NCI-H2081 treated with DMSO at 0.1 percent for 48 hours (cell line): ENCODE measurements at regions not wholly inside any gene's neighbourhood (a gene's known extent, or its start where the extent isn't known, plus 50 kb on each side); places are given as distances from the start of the nearest gene placed in this dataset.

Source experiments
- DNase-seq: peaks from one replicate; lab custom pipeline; 2025; lab: John Stamatoyannopoulos, UW

GRCh38 chr14:76664790-76665189 is 96.5 kb upstream of the VASH1 start:
- DNase-seq, result no peak

- no peak for DNase-seq
These were observed 94.5 kb upstream of the VASH1 start for GRCh38 chr14:76666746-76667145.

- DNase-seq, result no peak
These were observed 91.5 kb upstream of the VASH1 start for GRCh38 chr14:76669770-76670169.

GRCh38 chr14:76672123-76672522 is 89.1 kb upstream of the VASH1 start:
- DNase-seq, result no peak

GRCh38 chr14:76673261-76673660 is 88.0 kb upstream of the VASH1 start:
- no peak for DNase-seq

- DNase-seq, result no peak
These were observed 86.2 kb upstream of the VASH1 start for GRCh38 chr14:76675046-76675445.

- no peak for DNase-seq
These were observed 84.7 kb upstream of the VASH1 start for GRCh38 chr14:76676539-76676938.

- DNase-seq, result no peak
These were observed 83.6 kb upstream of the VASH1 start for GRCh38 chr14:76677534-76678145.

GRCh38 chr14:76678244-76678800 is 82.9 kb upstream of the VASH1 start:
- DNase-seq, result no peak

GRCh38 chr14:76682367-76682766 is 78.9 kb upstream of the VASH1 start:
- DNase-seq, result no peak

GRCh38 chr14:76686646-76687045 is 74.6 kb upstream of the VASH1 start:
- no peak for DNase-seq

GRCh38 chr14:76687611-76688382 is 73.5 kb upstream of the VASH1 start:
- DNase-seq, result no peak

GRCh38 chr14:76688383-76688671 is 72.9 kb upstream of the VASH1 start:
- DNase-seq, result no peak

GRCh38 chr14:76690502-76691105 is 70.7 kb upstream of the VASH1 start:
- no peak for DNase-seq

- no peak for DNase-seq
These were observed 67.2 kb upstream of the VASH1 start for GRCh38 chr14:76694106-76694505.

- no peak for DNase-seq
These were observed 65.9 kb upstream of the VASH1 start for GRCh38 chr14:76695263-76695920.

GRCh38 chr14:76696361-76696760 is 64.9 kb upstream of the VASH1 start:
- DNase-seq, result no peak

- DNase-seq, result no peak
These were observed 64.5 kb upstream of the VASH1 start for GRCh38 chr14:76696791-76697190.

- no peak for DNase-seq
These were observed 63.9 kb upstream of the VASH1 start for GRCh38 chr14:76697246-76697905.

- no peak for DNase-seq
These were observed 63.1 kb upstream of the VASH1 start for GRCh38 chr14:76698191-76698590.

GRCh38 chr14:76698631-76699030 is 62.6 kb upstream of the VASH1 start:
- no peak for DNase-seq
